Limb (tissue), 2 donors: ENCODE measurements at regions not wholly inside any gene's neighbourhood (a gene's known extent, or its start where the extent isn't known, plus 50 kb on each side); places are given as distances from the start of the nearest gene placed in this dataset.

Source experiments
- DNase-seq, 2 donors: peaks; one replicate each; pipeline ENCODE4 v3.0.0-alpha.2; 2016; ENCODE audit errors: extremely low spot score in 2 of 2

GRCh38 chr6:10305790-10306415 lies 109.0 kb downstream of the TFAP2A start:
- no peak for DNase-seq

GRCh38 chr6:10303608-10304506 lies 111.0 kb downstream of the TFAP2A start:
- DNase-seq: no peak

- no peak for DNase-seq
Observed at GRCh38 chr6:10302566-10303235, 112.2 kb downstream of the TFAP2A start.

DNA sequence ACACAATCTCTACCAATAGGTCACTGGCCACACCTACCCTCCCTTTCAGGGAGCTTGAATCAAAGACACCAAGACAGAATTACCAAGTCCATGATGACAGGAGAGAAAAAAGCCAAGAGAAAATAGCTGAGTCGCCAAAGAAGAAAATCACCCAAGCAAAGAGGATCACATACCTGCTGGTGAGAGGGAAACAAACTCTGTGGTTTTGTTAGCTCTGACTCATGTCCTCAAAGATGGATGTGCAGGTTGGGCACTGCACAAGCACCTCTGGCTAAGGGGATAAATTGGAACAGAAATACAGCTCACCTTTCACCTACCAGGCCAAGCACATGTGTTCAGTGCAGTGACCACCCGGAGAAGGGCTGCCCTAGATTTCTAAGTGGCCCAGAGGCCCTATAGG lies 114.8 kb downstream of the TFAP2A start:
- DNase-seq: no peak

GRCh38 chr6:10297832-10298231 lies 117.0 kb downstream of the TFAP2A start:
- no peak for DNase-seq

- no peak for DNase-seq
Observed at GRCh38 chr6:10278746-10279145, 136.1 kb downstream of the TFAP2A start.

GRCh38 chr6:10276660-10277287 lies 138.1 kb downstream of the TFAP2A start:
- DNase-seq: no peak

GRCh38 chr6:10276106-10276505 lies 138.8 kb downstream of the TFAP2A start:
- DNase-seq: no peak

- DNase-seq: no peak
Observed at GRCh38 chr6:10272591-10272990, 142.3 kb downstream of the TFAP2A start.

DNA sequence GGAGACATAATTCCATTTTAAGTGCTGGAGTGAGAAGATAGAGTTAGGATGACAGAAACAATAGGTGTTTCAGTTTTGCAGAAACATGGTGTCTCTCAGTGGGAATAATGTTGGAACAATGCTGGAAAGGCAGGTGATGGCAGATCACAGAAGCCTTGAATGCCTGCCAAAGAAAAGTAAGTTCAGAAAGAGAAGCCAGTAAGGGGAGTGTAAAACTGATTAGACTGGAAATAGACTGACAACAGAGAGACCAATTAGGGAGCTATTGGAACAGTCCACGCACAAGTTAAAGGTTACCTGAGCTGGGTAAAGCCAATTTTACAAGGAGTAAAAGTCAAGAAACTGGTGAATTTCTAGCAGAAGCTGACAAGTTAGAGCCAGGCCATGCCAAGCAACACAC lies 142.9 kb downstream of the TFAP2A start:
- no peak for DNase-seq

DNA sequence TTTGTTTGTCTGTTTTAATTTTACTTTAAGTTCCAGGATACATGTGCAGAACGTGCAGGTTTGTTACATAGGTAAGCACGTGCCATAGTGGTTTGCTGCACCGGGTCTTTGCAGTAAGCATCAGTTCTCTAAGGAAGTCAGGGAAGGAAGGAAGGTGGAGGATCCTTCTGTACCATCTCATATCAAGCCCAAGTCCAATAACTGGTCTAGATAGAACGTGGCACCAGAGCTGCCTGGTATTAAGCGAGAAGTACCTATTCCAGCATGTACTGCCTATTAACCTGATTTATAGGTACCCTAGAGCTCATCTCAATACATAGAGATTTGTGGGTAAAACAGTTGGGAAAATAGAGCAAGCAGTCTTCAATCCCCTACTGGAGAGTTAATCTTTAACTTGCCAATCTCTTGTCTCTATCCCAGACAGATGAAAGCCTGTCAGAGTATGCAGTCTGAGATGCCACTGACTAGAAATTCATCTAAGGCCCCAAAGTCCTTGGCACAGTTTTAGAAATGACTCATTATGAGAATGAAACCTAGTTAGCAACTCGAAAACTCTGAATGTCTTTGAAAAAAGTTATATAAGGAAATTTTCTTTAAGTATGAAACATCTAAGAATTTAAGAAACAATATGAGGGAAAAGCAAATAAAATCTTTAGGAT lies 144.9 kb downstream of the TFAP2A start:
- DNase-seq: no peak

GRCh38 chr6:10268611-10269310 lies 146.1 kb downstream of the TFAP2A start:
- peak; percentile 21 to 53 for DNase-seq

DNA sequence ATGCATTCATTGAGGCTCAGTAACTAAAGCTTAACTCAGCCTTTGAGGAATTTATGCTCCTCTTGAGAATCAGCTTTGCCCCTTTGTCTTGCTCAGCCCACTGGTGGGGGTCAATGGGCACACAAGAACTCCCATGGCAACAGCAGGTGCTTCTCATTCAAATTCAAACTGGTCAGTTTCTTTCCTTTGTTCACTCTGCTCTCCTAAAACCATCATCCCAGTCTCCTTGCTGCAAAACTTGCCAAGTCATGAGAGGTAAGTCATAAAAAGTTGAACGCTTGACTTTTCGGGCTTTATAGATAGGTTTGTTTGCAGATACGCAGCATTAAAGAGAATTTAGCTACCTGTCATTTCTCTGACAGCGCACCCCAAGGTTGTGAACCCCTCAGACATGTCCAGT lies 146.8 kb downstream of the TFAP2A start:
- DNase-seq: no peak

DNA sequence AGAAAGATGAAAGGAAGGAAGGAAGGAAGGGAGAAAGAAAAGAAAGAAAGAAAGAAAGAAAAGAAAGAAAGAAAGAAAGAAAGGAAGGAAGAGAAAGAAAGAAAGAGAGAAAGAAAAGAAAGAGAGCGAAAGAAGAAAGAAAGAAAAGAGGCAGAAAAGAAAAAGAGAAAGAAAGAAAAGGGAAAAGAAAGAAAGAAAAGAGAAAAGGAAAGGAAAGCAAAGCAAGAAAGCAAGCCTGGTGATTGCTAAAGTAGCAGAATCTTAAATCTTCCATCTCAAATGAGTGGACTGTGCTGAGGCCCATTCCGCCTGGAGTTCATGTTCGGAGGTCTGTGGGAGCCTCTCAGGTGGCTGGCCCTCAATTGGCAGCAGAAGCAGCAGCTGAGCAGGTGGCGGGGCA lies 148.4 kb downstream of the TFAP2A start:
- DNase-seq: no peak

GRCh38 chr6:10266061-10266460 lies 148.8 kb downstream of the TFAP2A start:
- DNase-seq: no peak

DNA sequence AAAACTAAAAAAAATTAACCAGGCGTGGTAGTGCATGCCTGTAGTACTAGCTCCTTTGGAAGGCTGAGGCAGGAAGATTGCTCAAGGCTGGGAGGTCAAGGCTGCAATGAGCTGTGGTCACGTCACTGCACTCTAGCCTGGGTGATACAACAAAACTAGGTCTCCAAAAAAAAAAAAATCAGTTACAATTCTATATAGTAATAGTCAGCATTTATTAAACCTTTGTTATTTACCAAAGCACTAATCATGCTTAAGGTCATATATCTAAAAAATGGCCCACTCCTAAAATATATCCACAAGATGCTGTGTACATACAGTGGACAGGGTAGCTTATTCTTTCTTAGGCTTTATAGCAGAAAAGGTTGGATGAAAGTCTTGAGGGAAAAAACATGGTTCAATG lies 152.4 kb downstream of the TFAP2A start:
- no peak for DNase-seq

DNA sequence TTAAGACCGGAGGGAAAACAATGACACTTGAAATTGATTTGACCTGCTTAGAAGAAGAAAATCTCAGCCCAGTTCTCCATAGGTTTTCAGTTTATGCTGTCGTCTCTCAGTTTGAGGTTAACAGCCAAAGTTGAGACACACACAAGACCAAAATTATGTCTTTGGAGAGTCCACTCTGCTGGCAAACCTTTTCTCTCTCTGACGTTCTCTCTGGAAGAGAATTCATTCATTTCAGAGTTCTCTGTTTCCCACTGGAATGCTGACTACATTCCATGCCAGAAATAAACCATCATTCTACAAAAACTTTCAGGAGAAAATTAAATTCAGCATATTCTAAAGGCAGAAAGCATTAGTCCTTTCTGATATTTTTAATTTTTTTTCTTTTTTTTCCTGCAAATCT lies 155.2 kb downstream of the TFAP2A start:
- DNase-seq: no peak

GRCh38 chr6:10258341-10258740 lies 156.5 kb downstream of the TFAP2A start:
- DNase-seq: no peak

- no peak for DNase-seq
Observed at GRCh38 chr6:10256113-10256690, 158.7 kb downstream of the TFAP2A start.

GRCh38 chr6:10250655-10251220 lies 164.1 kb downstream of the TFAP2A start:
- DNase-seq: no peak
